ENCODE measurements at regions not wholly inside any gene's neighbourhood (a gene's known extent, or its start where the extent isn't known, plus 50 kb on each side); places are given as distances from the start of the nearest gene placed in this dataset.
A peak's percentile ranks its signal among the peaks of the same experiment; 100 is the strongest.

- H3K23ac ChIP-seq (ENCODE audit: insufficient read length, low read depth, low read length): no peak overlapping the region
- H3T11ph ChIP-seq (ENCODE audit: low read length): no peak overlapping the region
- H3K4ac ChIP-seq (ENCODE audit: low read depth, low read length): no peak overlapping the region
- H3K79me1 ChIP-seq (ENCODE audit: insufficient read depth, low read depth, low read length, poor library complexity, severe bottlenecking): no peaks in the 10 kb centered on the region
- H2BK120ac ChIP-seq (ENCODE audit: low read depth, low read length, poor library complexity, severe bottlenecking): no peak overlapping the region
- 0 out of 2 replicates have a peak overlapping the region, but pooled peaks have one; percentile 42 for H3K14ac ChIP-seq (ENCODE audit: insufficient read depth, low read length)
- H3K9ac ChIP-seq (ENCODE audit: extremely low read depth, insufficient read length, low read length): no peak overlapping the region
- H3K9me3 Mint-ChIP-seq: peaks cover 10 to 15% of the 10 kb centered on the region in 2 experiments
- H2BK12ac ChIP-seq (ENCODE audit: insufficient read length, low read depth, low read length): no peak overlapping the region
- H3K9me3 ChIP-seq (ENCODE audit: control insufficient read depth, low read depth, low read length): no peaks in the 10 kb centered on the region
- H3K18ac ChIP-seq (ENCODE audit: insufficient read length, low read depth, low read length): no peak overlapping the region
- H2BK15ac ChIP-seq (ENCODE audit: low read depth, low read length): no peak overlapping the region
- H2AK5ac ChIP-seq (ENCODE audit: insufficient read length, low read length): no peak overlapping the region
- WGBS (ENCODE audit: extremely low coverage, insufficient read length, low lambda C conversion rate): no CpG with 5 or more reads among the region's 10 CpGs
- no peaks in the 10 kb centered on the region for H3K4me1 Mint-ChIP-seq
- DNase-seq: no peak
- H3K27ac Mint-ChIP-seq: no peak overlapping the region
- no peak overlapping the region for H2BK5ac ChIP-seq (ENCODE audit: insufficient read length, low read length)
- H3K27me3 Mint-ChIP-seq (ENCODE audit: low read depth): peaks cover 2% of the 10 kb centered on the region; the same call in 1 of the 2 replicates
- no peak overlapping the region for H3K27ac ChIP-seq (ENCODE audit: insufficient read length, low read depth, low read length)
- H3K56ac ChIP-seq (ENCODE audit: insufficient read length, low read depth, low read length): no peak overlapping the region
- no peak overlapping the region for H2BK20ac ChIP-seq (ENCODE audit: low read depth, low read length, poor library complexity, severe bottlenecking)
- H2AFZ ChIP-seq (ENCODE audit: low read length): no peak overlapping the region
- no peak overlapping the region for H4K91ac ChIP-seq (ENCODE audit: insufficient read length, low read depth, low read length)
- H3K4me1 ChIP-seq (ENCODE audit: insufficient read depth, low read length): no peaks in the 10 kb centered on the region
- H4K20me1 ChIP-seq (ENCODE audit: control insufficient read depth, insufficient read depth, insufficient read length): no peaks in the 10 kb centered on the region
- no peaks in the 10 kb centered on the region for H3K23me2 ChIP-seq (ENCODE audit: insufficient read length, low read depth, low read length, poor library complexity, severe bottlenecking)
- TF ChIP-seq CTCF (conservative IDR thresholded peaks at IDR 0.05): no peak
- no peak overlapping the region for H4K5ac ChIP-seq (ENCODE audit: insufficient read length, low read depth, low read length)
- peaks cover 4 to 15% (median 5%) of the 10 kb centered on the region in 3 experiments; a peak in 6 of 7 replicates for H3K36me3 Mint-ChIP-seq (ENCODE audit: insufficient read depth in 1 of 3, low read depth in 3 of 3)
- H4K8ac ChIP-seq (replicated peaks; ENCODE audit: insufficient read length, low read depth, low read length): no peak overlapping the region
- H3K4me2 ChIP-seq (ENCODE audit: insufficient read depth, insufficient read length, low read length): no peak overlapping the region
- no peak overlapping the region for H3K4me3 Mint-ChIP-seq
- H3K27me3 ChIP-seq (ENCODE audit: insufficient read depth, low read length): no peaks in the 10 kb centered on the region
- H3K79me2 ChIP-seq (ENCODE audit: insufficient read depth, low read length): no peaks in the 10 kb centered on the region
Measured at GRCh38 chr12:107355004-107355565, 261.7 kb upstream of the CRY1 start.

Data from H9 (cell line).